ENCODE measurements at regions not wholly inside any gene's neighbourhood (a gene's known extent, or its start where the extent isn't known, plus 50 kb on each side); places are given as distances from the start of the nearest gene placed in this dataset.

GRCh38 chr10:114767986-114768821 lies 53.4 kb upstream of the FHIP2A start:
- TF ChIP-seq CTCF (IDR thresholded peaks at IDR 0.05; ENCODE audit: low read length) (no peak), EZH2 (optimal IDR thresholded peaks at IDR 0.05; ENCODE audit: low read depth, low read length) (no peak), EZH2phosphoT487 (IDR thresholded peaks at IDR 0.05; ENCODE audit: low read length) (no peak)
